ENCODE measurements at regions not wholly inside any gene's neighbourhood (a gene's known extent, or its start where the extent isn't known, plus 50 kb on each side); places are given as distances from the start of the nearest gene placed in this dataset.
"Not testable (repeated sequence)": the region's sequence is repeated elsewhere in the genome, so short reads cannot be mapped to it uniquely, and the experiment has no call there.

DNA sequence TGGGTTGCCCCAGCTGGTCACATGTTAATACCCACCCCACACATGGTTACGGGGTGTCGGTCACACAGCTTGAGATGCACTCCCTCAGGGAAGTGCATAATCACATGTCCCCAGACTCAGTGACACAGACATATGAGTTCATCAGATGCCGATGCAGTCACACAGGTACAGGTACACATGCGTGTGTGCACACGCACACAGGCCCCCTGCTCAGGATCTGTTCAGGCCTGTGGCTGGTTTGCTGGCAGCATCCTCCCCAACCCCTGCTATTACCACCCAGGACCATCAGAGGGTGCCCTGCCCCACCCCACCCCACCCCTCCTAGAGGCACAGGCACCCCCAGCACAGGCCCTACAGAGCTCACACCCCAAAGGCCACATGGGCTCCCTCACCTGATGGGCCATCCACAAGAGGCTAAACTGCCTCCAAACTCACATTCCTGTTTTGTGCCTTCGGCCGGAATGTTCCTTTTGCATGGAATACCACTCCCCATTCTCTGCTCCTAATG lies 120.6 kb upstream of the ZSCAN2 start:
- H3K4me1 ChIP-seq, H3K4me3 ChIP-seq, H3K27me3 ChIP-seq, H4K20me1 ChIP-seq, H3K4me2 ChIP-seq, H3K27ac ChIP-seq, H3K36me3 ChIP-seq, H3K9me3 ChIP-seq, H3K9ac ChIP-seq: not testable (repeated sequence)

DNA sequence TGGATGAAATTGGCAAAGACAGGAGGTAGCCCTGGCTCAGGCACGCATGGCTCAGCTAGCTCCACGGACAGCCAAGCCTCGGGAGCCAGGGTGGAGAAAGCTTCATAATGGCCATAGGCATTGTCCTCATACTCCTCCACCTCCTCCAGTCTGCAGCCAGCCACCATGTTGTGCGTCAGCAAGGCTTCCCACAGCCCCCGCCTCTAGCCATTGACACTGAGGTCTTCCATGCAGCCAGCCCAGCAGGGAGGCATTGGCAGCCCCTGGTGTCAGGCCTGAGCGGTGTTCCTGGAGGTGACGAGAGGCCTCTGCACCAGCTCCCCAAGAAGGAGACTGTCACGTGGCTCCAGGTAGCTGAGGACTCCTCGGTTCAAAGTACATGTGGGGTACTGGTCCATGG lies 117.0 kb upstream of the ZSCAN2 start:
- not testable (repeated sequence) for H3K4me3 ChIP-seq, H3K9me3 ChIP-seq, H3K4me1 ChIP-seq, H3K27me3 ChIP-seq, H3K9ac ChIP-seq, H4K20me1 ChIP-seq, H3K4me2 ChIP-seq, H3K27ac ChIP-seq, H3K36me3 ChIP-seq

DNA sequence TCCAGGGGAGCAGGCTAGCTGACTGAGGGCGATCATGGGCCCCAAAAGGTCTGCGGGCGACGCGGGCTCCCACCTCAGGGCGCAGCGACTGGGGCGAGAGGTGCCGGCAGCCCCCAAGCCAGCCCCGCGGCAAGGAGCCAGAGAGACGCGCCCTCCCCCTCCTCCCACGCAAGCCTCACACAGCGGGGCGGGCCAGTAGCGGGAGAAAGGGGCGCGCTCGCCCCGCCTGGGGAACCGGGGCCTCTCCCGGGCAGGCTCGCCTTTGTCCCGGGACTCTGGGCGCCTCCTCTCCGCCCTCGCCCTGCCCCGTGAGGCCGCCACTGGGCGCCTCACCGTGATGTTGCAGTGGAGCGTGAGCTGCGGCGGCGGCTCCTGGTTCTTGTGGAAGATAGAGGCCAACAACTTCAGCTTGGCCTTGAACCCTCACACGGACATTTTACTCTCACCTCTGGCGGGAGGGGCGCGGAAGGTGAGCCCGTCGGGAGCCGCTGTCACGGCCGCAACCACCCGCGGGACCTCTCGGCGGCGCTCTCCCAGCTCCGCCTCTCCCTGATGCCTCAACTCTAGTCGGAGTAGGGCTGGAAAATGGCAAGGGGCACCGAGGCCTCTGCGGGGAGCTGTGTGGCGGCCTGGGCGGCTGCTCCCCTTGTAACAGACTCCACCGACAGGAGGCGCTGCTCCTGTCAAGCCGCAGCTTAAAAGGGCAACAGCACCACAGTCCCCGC lies 100.5 kb upstream of the ZSCAN2 start:
- H3K4me1 ChIP-seq, H4K20me1 ChIP-seq, H3K4me2 ChIP-seq, H3K9me3 ChIP-seq, H3K27ac ChIP-seq, H3K36me3 ChIP-seq, H3K9ac ChIP-seq, H3K27me3 ChIP-seq: not testable (repeated sequence)
- peak overlapping the region; percentile 56 for H3K4me3 ChIP-seq

DNA sequence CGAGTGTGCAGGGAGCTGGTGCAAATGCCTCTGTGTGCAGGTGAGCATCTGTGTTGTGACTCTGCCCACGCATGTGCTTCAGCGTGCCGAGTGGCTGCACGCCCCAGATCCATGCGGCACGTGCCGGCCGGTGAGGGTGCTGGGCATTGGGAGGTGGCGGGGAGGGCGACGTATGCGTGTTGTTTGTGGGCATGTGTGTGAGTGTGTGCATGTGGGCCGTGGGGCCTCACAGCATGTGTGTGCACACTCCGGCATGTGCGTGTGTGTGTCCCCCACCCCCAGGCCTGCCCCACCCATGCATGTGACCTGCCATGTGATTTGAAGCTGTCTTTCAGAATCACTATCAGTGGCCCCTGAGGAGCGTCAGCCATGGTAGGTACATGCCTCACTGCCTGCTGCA lies 97.7 kb upstream of the ZSCAN2 start:
- not testable (repeated sequence) for H3K4me3 ChIP-seq, H3K4me1 ChIP-seq, H4K20me1 ChIP-seq, H3K27ac ChIP-seq, H3K9ac ChIP-seq, H3K27me3 ChIP-seq, H3K4me2 ChIP-seq, H3K9me3 ChIP-seq, H3K36me3 ChIP-seq

DNA sequence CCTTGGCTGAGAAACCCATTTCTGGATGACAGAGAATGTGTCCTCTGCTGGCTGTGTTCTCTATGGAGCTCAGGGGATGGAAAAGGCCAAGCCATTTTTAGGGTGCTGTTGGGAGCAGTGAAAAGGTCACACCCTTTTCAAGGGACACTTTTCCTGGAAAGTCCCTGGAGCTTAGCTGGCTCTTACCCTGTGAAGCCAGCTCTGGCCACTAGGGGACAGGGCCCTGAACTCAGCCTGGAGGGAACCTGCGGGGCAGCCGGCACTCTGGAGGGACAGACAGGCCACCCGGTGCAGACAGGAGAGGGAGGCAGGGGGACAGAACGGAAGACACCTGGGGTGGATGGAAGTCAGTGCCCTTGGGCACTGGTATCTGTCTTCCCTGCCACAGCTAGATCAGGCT lies 95.3 kb upstream of the ZSCAN2 start:
- H3K27ac ChIP-seq, H4K20me1 ChIP-seq, H3K27me3 ChIP-seq, H3K9me3 ChIP-seq, H3K4me1 ChIP-seq, H3K4me3 ChIP-seq, H3K36me3 ChIP-seq, H3K4me2 ChIP-seq, H3K9ac ChIP-seq: not testable (repeated sequence)

DNA sequence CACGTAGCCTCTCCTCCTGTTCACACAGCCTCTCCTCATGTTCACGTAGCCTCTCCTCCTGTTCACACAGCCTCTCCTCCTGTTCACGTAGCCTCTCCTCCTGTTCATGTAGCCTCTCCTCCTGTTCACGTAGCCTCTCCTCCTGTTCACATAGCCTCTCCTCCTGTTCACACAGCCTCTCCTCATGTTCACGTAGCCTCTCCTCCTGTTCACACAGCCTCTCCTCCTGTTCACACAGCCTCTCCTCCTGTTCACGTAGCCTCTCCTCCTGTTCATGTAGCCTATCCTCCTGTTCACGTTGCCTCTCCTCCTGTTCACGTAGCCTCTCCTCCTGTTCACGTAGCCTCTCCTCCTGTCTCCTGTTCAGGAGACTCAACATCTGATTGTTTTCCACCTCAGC lies 88.5 kb upstream of the ZSCAN2 start:
- H3K9ac ChIP-seq, H3K4me3 ChIP-seq, H3K9me3 ChIP-seq, H3K4me2 ChIP-seq, H3K36me3 ChIP-seq, H3K4me1 ChIP-seq, H3K27me3 ChIP-seq, H4K20me1 ChIP-seq, H3K27ac ChIP-seq: not testable (repeated sequence)

DNA sequence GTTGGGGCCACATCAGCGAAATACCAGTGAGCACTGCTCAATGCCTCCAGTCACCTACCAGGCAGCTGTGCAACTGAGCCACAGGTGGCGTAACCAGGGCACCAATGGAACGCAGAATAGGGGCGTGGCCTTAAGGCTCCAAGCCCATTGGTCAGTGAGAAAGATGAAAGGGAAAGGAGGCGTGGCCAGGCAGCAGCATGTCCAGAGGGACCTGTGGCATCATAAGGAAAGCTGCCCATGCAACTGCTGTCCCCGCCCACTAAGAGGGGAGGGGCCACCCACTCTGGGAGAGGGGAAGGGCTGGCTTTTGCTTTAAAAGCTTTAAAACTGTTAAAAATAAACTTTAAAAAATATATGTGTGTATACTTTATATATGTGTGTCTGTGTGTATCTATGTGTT lies 84.0 kb upstream of the ZSCAN2 start:
- not testable (repeated sequence) for H3K4me1 ChIP-seq, H3K4me2 ChIP-seq, H3K9ac ChIP-seq, H3K27me3 ChIP-seq, H3K9me3 ChIP-seq, H4K20me1 ChIP-seq, H3K27ac ChIP-seq, H3K36me3 ChIP-seq, H3K4me3 ChIP-seq

DNA sequence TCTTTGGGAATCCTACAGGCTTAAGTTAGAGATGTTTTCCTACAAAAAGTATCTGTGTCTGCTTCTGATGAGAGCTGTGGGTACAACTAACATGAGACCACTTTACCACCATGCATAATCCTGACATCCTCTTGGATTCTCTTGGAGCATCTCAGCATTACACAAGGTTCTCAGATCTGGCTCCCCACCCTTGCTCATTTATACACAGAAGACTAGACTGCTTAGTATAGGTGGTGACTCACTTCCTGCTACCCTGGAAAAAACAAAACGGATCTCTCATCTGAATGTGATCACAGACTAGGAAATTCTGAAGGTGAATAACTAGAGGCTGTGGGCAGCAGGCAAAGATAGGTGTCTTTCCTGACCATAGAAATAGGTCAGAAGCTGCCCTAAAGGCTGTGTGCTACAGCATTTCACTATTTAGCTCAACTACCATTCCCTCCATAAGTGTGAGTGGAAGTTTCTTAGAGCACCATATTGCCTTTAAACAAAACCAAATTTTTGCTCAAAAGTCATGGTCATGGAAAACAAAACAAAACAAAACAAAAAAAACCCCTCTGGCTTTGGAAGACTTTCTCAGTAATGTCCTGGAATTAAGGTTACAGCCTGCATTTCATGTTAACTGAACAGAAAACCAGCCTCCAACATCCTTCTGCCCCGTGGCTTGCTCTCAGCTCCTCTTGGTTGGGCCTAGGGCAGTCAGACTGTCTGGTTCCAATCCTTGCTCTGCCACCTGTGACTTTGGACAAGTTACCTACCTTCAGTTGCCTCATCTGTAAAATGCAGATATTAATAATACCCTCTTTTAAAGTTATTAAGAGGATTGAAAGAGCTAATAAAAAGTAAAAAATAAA lies 75.1 kb upstream of the ZSCAN2 start:
- H3K4me2 ChIP-seq, H3K36me3 ChIP-seq, H3K4me3 ChIP-seq, H3K9me3 ChIP-seq, H4K20me1 ChIP-seq, H3K4me1 ChIP-seq, H3K9ac ChIP-seq, H3K27ac ChIP-seq, H3K27me3 ChIP-seq: not testable (repeated sequence)

DNA sequence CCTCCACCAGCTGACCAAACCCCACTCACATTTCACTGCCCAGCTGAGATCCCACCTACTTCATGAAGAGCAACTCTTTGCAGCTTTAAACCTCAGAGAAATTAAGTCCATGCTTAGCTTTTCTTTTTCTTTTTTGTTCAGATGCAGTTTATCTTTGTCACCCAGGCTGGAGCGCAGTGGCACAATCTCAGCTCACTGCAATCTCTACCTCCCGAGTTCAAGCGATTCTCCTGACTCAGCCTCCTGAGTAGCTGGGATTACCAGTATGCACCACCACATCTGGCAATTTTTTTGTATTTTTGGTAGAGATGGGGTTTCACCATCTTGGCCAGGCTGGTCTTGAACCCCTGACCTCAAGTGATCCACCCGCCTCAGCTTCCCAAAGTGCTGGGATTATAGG lies 70.1 kb upstream of the ZSCAN2 start:
- not testable (repeated sequence) for H3K4me1 ChIP-seq

DNA sequence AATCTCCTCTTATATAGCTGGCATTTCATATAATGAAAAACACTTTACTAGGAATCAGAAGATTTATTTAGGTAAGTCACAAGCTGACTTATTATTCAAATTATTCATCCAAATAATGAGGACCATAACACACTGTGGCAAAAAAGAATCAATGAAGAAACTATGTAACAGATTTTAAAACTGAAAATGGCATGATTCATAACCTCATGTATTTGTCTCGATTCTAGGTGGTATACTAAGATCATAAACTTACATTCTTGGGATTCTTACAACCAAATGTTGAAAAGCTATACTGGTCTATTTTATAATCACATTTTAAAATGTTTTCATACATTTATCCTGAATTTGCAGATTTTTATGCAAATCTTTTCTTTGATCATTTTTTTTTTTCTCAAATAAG lies 69.6 kb upstream of the ZSCAN2 start:
- not testable (repeated sequence) for H4K20me1 ChIP-seq, H3K4me2 ChIP-seq, H3K36me3 ChIP-seq, H3K9ac ChIP-seq, H3K4me1 ChIP-seq, H3K9me3 ChIP-seq, H3K4me3 ChIP-seq, H3K27me3 ChIP-seq, H3K27ac ChIP-seq

More for the DNA sequence above, 70.1 kb upstream of the ZSCAN2 start:
- not testable (repeated sequence) for H3K36me3 ChIP-seq, H3K9ac ChIP-seq, H3K4me2 ChIP-seq, H3K27ac ChIP-seq, H3K4me3 ChIP-seq, H3K9me3 ChIP-seq, H4K20me1 ChIP-seq, H3K27me3 ChIP-seq

DNA sequence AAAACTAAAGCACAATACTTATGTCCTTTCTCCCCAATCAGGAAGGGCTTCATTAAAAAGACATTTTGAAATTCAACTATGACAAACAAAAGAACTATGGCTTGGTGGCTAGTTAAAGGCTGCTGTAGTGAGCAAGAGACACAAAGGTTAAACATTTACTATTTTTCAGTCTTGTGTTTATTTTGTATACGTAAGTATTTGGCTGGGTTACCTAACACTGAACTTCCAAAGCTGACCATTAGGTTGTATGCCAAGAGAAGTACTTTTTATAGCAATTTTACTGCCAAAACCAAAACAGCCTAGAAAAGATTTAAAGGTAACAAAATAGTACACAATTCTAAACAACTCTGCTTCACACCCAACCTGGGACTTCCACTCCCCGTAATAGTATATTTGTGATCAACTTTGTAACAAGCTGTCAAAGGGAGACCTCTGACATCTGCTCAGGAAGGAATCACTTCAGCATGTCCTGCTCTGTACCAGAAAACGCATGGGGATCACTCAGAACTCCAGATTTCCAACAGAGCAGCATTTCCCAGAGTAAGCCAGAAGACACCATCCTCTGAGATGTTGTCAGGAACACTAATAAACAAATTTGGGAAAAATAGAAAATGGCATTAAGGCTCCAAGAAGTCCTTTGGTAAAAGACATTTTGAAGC lies 69.0 kb upstream of the ZSCAN2 start:
- not testable (repeated sequence) for H3K9me3 ChIP-seq, H3K27me3 ChIP-seq, H3K4me1 ChIP-seq, H3K27ac ChIP-seq, H4K20me1 ChIP-seq, H3K4me2 ChIP-seq, H3K9ac ChIP-seq, H3K36me3 ChIP-seq, H3K4me3 ChIP-seq

DNA sequence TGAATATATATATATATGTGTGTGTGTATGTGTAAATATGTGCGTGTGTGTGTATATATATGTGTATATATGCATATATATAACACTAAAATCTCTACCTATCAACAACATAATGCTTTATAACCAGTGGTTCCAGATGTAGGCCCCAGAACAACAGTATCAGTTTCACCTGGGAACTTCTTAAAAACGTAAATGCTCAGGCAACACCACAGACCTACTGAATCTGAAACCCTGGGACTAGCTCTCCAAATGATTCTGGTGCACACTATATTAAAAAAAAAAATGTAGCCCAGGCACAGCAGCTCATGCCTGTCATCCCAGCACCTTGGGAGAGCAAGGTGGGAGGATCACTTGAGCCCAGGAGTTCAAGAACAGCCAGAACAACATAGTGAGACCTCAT lies 67.1 kb upstream of the ZSCAN2 start:
- H3K36me3 ChIP-seq, H3K27me3 ChIP-seq, H3K9ac ChIP-seq, H4K20me1 ChIP-seq, H3K27ac ChIP-seq, H3K4me3 ChIP-seq, H3K4me1 ChIP-seq, H3K4me2 ChIP-seq, H3K9me3 ChIP-seq: not testable (repeated sequence)

DNA sequence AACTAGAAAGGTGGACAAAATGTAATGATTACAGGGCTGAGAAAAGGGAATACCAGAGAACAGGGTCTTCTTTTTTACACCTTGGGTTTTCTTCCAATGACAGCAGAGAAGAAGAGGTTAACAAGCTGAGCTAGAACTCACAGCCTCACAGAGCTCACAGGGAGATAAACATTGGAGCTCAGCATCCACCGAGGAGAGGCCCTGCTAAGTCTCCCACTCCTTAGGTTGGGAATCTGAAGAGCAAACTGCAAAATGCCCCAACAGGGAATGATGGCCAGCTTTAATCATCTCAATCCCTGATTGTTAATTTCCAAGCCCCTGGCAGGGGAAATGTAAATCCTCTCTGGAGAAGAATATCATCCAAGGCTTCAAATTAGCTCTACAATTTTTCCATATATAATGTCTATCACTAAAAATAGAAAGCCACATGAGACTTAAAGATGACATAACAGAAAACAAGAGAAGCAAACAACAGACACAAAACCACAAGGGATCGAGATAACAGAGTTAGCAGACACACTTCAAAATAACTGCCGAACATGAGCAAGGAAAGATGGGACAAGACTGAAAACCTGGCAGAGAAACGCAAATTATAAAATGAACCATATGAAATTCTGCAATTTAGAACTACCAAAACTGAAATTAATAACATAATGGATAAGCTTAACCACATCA lies 66.1 kb upstream of the ZSCAN2 start:
- not testable (repeated sequence) for H3K9me3 ChIP-seq, H3K36me3 ChIP-seq, H4K20me1 ChIP-seq, H3K27me3 ChIP-seq, H3K4me3 ChIP-seq, H3K4me1 ChIP-seq, H3K9ac ChIP-seq
- peak overlapping the region; percentile 67 for H3K4me2 ChIP-seq
- 0 out of 2 replicates have a peak overlapping the region, but pooled peaks have one; percentile 13 for H3K27ac ChIP-seq

DNA sequence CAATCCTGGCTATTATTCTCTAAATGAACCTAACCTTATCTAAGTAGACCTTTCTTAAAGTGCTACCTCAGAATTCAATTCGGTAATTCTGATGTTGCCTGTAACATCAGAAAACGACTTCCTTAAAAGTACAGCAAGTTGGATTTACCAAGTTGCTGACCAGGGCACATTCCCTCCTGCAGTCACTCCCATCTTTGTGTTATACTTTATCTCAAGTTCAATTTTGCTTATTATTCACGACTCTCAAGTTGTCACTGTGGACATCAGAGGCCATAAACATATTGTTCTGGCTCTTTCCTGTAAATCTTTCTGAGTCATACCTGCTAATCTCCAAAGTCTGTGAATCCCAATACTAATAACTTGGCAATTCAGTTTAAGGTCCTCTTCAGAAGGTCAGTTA lies 64.6 kb upstream of the ZSCAN2 start:
- not testable (repeated sequence) for H3K27ac ChIP-seq, H3K9ac ChIP-seq, H3K9me3 ChIP-seq, H3K4me1 ChIP-seq, H3K4me3 ChIP-seq, H3K36me3 ChIP-seq, H3K4me2 ChIP-seq, H3K27me3 ChIP-seq, H4K20me1 ChIP-seq
